Activated CD4-positive, alpha-beta memory T cell treated with anti-CD3 and anti-CD28 coated beads for 36 hours (primary cell): ENCODE measurements at regions not wholly inside any gene's neighbourhood (a gene's known extent, or its start where the extent isn't known, plus 50 kb on each side); places are given as distances from the start of the nearest gene placed in this dataset.
"Not testable (repeated sequence)": the region's sequence is repeated elsewhere in the genome, so short reads cannot be mapped to it uniquely, and the experiment has no call there.

Experiments used
- CTCF ChIA-PET: fragments of 350-600 bp; sonication (Branson Sonifier 250); formaldehyde crosslinking; loops from one replicate; lab custom pipeline; 2021; ENCODE audit warnings: antibody characterized with exemption, inconsistent platforms; lab: Charles Lee
- POLR2A ChIA-PET: fragments of 350-600 bp; sonication (Branson Sonifier 250); formaldehyde crosslinking; loops from one replicate; lab custom pipeline; 2021; ENCODE audit warnings: antibody characterized with exemption; lab: Charles Lee
- DNase-seq: peaks from one replicate; pipeline ENCODE4 v3.0.0-alpha.2; 2020
- H3K27ac Mint-ChIP-seq: one replicate; pipeline ENCODE4 v1.8.0; 2021; ENCODE audit warnings: mixed read lengths
- H3K27me3 Mint-ChIP-seq: one replicate; pipeline ENCODE4 v1.8.0; 2021; ENCODE audit warnings: mixed read lengths
- H3K36me3 Mint-ChIP-seq: one replicate; pipeline ENCODE4 v1.8.0; 2021; ENCODE audit warnings: mixed read lengths
- H3K4me1 Mint-ChIP-seq: one replicate; pipeline ENCODE4 v1.8.0; 2021; ENCODE audit warnings: low read depth, mixed read lengths
- H3K4me3 Mint-ChIP-seq: one replicate; pipeline ENCODE4 v1.8.0; 2021; ENCODE audit warnings: mild to moderate bottlenecking, mixed read lengths
- H3K9me3 Mint-ChIP-seq: one replicate; pipeline ENCODE4 v1.8.0; 2021; ENCODE audit warnings: mixed read lengths
- intact Hi-C: fragments of 100-400 bp; cut with micrococcal nuclease; formaldehyde crosslinking; loops from one replicate; pipeline ENCODE4 v1.15.1; 2023

- H3K27me3 Mint-ChIP-seq = peaks cover 5% of the 10 kb centered on the region
- DNase-seq = no peak
- CTCF ChIA-PET = no interaction called here
- H3K36me3 Mint-ChIP-seq = no peaks in the 10 kb centered on the region
- intact Hi-C loops = no loop called here
- no peaks in the 10 kb centered on the region for H3K4me1 Mint-ChIP-seq
- POLR2A ChIA-PET = no interaction called here
- no peak overlapping the region for H3K27ac Mint-ChIP-seq
- peaks cover 6% of the 10 kb centered on the region for H3K9me3 Mint-ChIP-seq
- H3K4me3 Mint-ChIP-seq = no peak overlapping the region
Observed at GRCh38 chr2:16205631-16206030, 265.3 kb downstream of the MYCN start.

- no peaks in the 10 kb centered on the region for H3K4me1 Mint-ChIP-seq
- no peak overlapping the region for H3K4me3 Mint-ChIP-seq
- CTCF ChIA-PET = no interaction called here
- intact Hi-C loops = no loop called here
- POLR2A ChIA-PET = no interaction called here
- no peak overlapping the region for H3K27ac Mint-ChIP-seq
- no peaks in the 10 kb centered on the region for H3K36me3 Mint-ChIP-seq
- H3K27me3 Mint-ChIP-seq = peaks cover 4% of the 10 kb centered on the region
- H3K9me3 Mint-ChIP-seq = peaks cover 6% of the 10 kb centered on the region
- DNase-seq = no peak
Observed at GRCh38 chr2:16204886-16205620, 264.7 kb downstream of the MYCN start.

- intact Hi-C loops = no loop called here
- peaks cover 6% of the 10 kb centered on the region for H3K9me3 Mint-ChIP-seq
- H3K36me3 Mint-ChIP-seq = no peaks in the 10 kb centered on the region
- DNase-seq = no peak
- H3K4me3 Mint-ChIP-seq = no peak overlapping the region
- ChIA-PET CTCF (no interaction called here), POLR2A (no interaction called here)
- no peak overlapping the region for H3K27ac Mint-ChIP-seq
- peaks cover 3% of the 10 kb centered on the region for H3K27me3 Mint-ChIP-seq
- no peaks in the 10 kb centered on the region for H3K4me1 Mint-ChIP-seq
Observed at GRCh38 chr2:16204251-16204650, 263.9 kb downstream of the MYCN start.

DNA sequence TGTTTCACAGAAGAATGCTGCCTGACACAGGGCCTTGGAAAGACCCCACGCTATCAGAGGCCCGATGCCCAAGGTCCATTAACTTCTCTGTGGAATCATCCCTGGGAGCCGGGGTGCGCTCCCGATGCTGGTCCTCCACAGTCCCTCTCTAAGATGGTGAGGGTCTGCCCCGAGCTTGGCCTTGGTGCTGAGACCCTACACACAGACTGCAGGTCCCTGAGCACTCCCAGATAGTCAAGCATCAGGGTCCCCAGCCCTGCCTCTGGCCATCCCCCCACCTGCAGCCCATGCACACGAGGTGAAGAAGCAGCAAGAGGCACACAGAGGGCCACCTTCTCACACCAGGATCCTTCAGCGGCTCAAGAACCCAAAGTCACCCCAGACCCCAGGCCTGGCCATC, 263.3 kb downstream of the MYCN start:
- intact Hi-C loops = no loop called here
- ChIA-PET CTCF (no interaction called here), POLR2A (no interaction called here)
- Mint-ChIP-seq H3K4me3 (no peak overlapping the region), H3K4me1 (no peaks in the 10 kb centered on the region), H3K9me3 (peaks cover 6% of the 10 kb centered on the region), H3K27ac (no peak overlapping the region), H3K36me3 (no peaks in the 10 kb centered on the region), H3K27me3 (peaks cover 3% of the 10 kb centered on the region)
- DNase-seq = no peak

- ChIA-PET CTCF (no interaction called here), POLR2A (no interaction called here)
- intact Hi-C loops = no loop called here
- H3K4me1 Mint-ChIP-seq = no peaks in the 10 kb centered on the region
- no peak for DNase-seq
- H3K4me3 Mint-ChIP-seq = no peak overlapping the region
- no peaks in the 10 kb centered on the region for H3K27me3 Mint-ChIP-seq
- H3K36me3 Mint-ChIP-seq = no peaks in the 10 kb centered on the region
- H3K27ac Mint-ChIP-seq = no peak overlapping the region
- peaks cover 1% of the 10 kb centered on the region for H3K9me3 Mint-ChIP-seq
Observed at GRCh38 chr2:16203069-16203468, 262.7 kb downstream of the MYCN start.

- Mint-ChIP-seq H3K4me1 (no peaks in the 10 kb centered on the region), H3K27ac (no peak overlapping the region), H3K36me3 (no peaks in the 10 kb centered on the region), H3K27me3 (no peaks in the 10 kb centered on the region), H3K9me3 (no peaks in the 10 kb centered on the region), H3K4me3 (no peak overlapping the region)
- ChIA-PET POLR2A (no interaction called here), CTCF (no interaction called here)
- intact Hi-C loops = no loop called here
- DNase-seq = no peak
Observed at GRCh38 chr2:16202266-16203020, 262.1 kb downstream of the MYCN start.

- Mint-ChIP-seq H3K4me1 (no peaks in the 10 kb centered on the region), H3K36me3 (no peaks in the 10 kb centered on the region), H3K27me3 (no peaks in the 10 kb centered on the region), H3K27ac (no peak overlapping the region), H3K4me3 (no peak overlapping the region), H3K9me3 (no peaks in the 10 kb centered on the region)
- intact Hi-C loops = no loop called here
- POLR2A ChIA-PET = no interaction called here
- CTCF ChIA-PET = no interaction called here
- DNase-seq = no peak
Observed at GRCh38 chr2:16201848-16202247, 261.5 kb downstream of the MYCN start.

DNA sequence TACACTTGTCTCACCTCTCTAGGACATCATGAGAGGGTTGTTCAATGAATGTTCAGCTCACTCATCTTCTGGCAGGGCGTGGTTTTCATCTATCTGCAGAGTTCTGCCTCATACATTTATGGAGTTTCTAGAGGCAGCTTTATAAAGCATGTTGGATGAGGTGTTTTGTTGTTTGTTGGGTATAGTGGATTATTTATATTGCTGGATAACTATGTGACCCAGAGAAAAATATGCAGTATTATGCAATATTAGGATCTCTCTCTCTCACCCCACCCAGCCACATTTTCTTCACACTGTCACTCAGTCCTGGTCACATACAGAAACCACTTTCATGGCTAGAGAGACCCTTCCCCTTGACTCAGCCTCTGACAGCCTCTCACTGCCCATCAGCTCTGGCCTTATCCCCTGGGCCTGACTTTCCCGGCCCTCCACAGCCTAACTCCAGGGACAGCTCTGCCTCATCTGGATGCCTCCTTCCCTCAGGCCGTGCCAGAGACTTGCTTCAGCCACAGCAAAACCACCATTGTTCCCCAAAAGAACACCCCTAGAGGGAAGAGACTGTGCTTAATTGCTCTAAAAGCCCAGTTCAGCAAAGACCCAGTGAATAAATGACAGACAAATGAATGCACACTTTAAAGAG, 260.3 kb downstream of the MYCN start:
- Mint-ChIP-seq H3K27me3 (no peaks in the 10 kb centered on the region), H3K4me1 (no peaks in the 10 kb centered on the region), H3K36me3 (no peaks in the 10 kb centered on the region), H3K9me3 (no peaks in the 10 kb centered on the region), H3K27ac (no peak overlapping the region), H3K4me3 (no peak overlapping the region)
- DNase-seq = no peak
- ChIA-PET POLR2A (no interaction called here), CTCF (interaction anchor here (0.9 kb wide), 1 partner anchor 29 kb away, joined by 3 read pairs; no protein-coding TSS in a partner anchor)
- intact Hi-C loops = no loop called here

- Mint-ChIP-seq H3K36me3 (no peaks in the 10 kb centered on the region), H3K27me3 (no peaks in the 10 kb centered on the region), H3K4me3 (no peak overlapping the region), H3K27ac (no peak overlapping the region), H3K9me3 (no peaks in the 10 kb centered on the region), H3K4me1 (no peaks in the 10 kb centered on the region)
- POLR2A ChIA-PET = no interaction called here
- intact Hi-C loops = no loop called here
- DNase-seq = no peak
- CTCF ChIA-PET = interaction anchor here (0.9 kb wide), 1 partner anchor 29 kb away, joined by 3 read pairs; no protein-coding TSS in a partner anchor
Observed at GRCh38 chr2:16199882-16200553, 259.7 kb downstream of the MYCN start.

DNA sequence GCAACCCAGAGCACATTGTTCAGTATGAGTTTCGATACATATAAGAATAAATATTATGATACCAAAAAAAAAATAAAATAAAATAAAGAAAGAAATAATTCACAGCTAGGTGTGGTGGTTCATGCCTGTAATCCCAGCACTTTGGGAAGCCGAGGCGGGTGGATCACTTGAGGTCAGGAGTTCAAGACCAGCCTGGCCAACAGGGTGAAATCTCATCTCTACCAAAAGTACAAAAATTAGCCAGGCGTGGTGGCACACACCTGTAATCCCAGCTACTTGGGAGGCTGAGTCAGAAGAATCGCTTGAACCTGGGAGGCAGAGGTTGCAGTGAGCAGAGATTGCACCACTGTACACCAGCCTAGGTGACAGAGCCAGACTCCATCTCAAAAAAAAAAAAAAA, 258.9 kb downstream of the MYCN start:
- H3K27ac Mint-ChIP-seq, H3K36me3 Mint-ChIP-seq, H3K27me3 Mint-ChIP-seq, POLR2A ChIA-PET, DNase-seq, H3K9me3 Mint-ChIP-seq, intact Hi-C loops, H3K4me1 Mint-ChIP-seq, H3K4me3 Mint-ChIP-seq, CTCF ChIA-PET: not testable (repeated sequence)

- Mint-ChIP-seq H3K36me3 (no peaks in the 10 kb centered on the region), H3K9me3 (no peaks in the 10 kb centered on the region), H3K4me1 (no peaks in the 10 kb centered on the region), H3K27me3 (no peaks in the 10 kb centered on the region), H3K27ac (no peak overlapping the region), H3K4me3 (no peak overlapping the region)
- ChIA-PET CTCF (no interaction called here), POLR2A (no interaction called here)
- intact Hi-C loops = no loop called here
- DNase-seq = no peak
Observed at GRCh38 chr2:16198166-16198912, 258.0 kb downstream of the MYCN start.
